ENCODE measurements at regions not wholly inside any gene's neighbourhood (a gene's known extent, or its start where the extent isn't known, plus 50 kb on each side); places are given as distances from the start of the nearest gene placed in this dataset.
"Not testable (repeated sequence)": the region's sequence is repeated elsewhere in the genome, so short reads cannot be mapped to it uniquely, and the experiment has no call there.

GRCh38 chr1:184818646-184819045 lies 64.0 kb upstream of the EDEM3 start:
- no TSS peak for BruUV-seq (replicated peaks)
- CTCF ChIA-PET: no interaction called here
- Histone ChIP-seq H3K4me3 (no peak overlapping the region), H3K9me2 (ENCODE audit: insufficient read depth) (no peaks in the 10 kb centered on the region), H2AFZ (no peak overlapping the region), H3K4me1 (replicated peaks; ENCODE audit: insufficient read depth) (no peaks in the 10 kb centered on the region), H3K27ac (no peak overlapping the region), H3F3A (ENCODE audit: insufficient read depth, low read depth) (no peaks in the 10 kb centered on the region), H3K27me3 (ENCODE audit: insufficient read depth, low read depth) (no peaks in the 10 kb centered on the region), H3K36me3 (ENCODE audit: low read depth) (no peaks in the 10 kb centered on the region), H3K9me3 (ENCODE audit: insufficient read depth, low read depth) (peaks cover under 1% of the 10 kb centered on the region; the same call in 1 of the 2 replicates), H4K20me1 (ENCODE audit: insufficient read depth) (no peaks in the 10 kb centered on the region), H3K79me2 (ENCODE audit: low read depth) (no peaks in the 10 kb centered on the region), H3K4me2 (no peak overlapping the region)
- intact Hi-C loops (cut with micrococcal nuclease; ENCODE audit: unreplicated experiment): no loop called here
- TF ChIP-seq, protein P1, sequence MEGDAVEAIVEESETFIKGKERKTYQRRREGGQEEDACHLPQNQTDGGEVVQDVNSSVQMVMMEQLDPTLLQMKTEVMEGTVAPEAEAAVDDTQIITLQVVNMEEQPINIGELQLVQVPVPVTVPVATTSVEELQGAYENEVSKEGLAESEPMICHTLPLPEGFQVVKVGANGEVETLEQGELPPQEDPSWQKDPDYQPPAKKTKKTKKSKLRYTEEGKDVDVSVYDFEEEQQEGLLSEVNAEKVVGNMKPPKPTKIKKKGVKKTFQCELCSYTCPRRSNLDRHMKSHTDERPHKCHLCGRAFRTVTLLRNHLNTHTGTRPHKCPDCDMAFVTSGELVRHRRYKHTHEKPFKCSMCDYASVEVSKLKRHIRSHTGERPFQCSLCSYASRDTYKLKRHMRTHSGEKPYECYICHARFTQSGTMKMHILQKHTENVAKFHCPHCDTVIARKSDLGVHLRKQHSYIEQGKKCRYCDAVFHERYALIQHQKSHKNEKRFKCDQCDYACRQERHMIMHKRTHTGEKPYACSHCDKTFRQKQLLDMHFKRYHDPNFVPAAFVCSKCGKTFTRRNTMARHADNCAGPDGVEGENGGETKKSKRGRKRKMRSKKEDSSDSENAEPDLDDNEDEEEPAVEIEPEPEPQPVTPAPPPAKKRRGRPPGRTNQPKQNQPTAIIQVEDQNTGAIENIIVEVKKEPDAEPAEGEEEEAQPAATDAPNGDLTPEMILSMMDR (conservative IDR thresholded peaks at IDR 0.05): no peak
- TF ChIP-seq EZH2 (IDR thresholded peaks at IDR 0.05; ENCODE audit: low read depth): no peak
- POLR2A ChIA-PET (ENCODE audit: unreplicated experiment): no interaction called here
- DNase-seq: no peak

GRCh38 chr1:184817003-184817402 lies 62.3 kb upstream of the EDEM3 start:
- CTCF ChIA-PET; BruUV-seq (replicated peaks); DNase-seq; H3K27me3 ChIP-seq (ENCODE audit: insufficient read depth, low read depth); H3K4me3 ChIP-seq; H3K27ac ChIP-seq; H3K9me3 ChIP-seq (ENCODE audit: insufficient read depth, low read depth); H3K4me1 ChIP-seq (replicated peaks; ENCODE audit: insufficient read depth); H3K36me3 ChIP-seq (ENCODE audit: low read depth); H4K20me1 ChIP-seq (ENCODE audit: insufficient read depth); H3K9me2 ChIP-seq (ENCODE audit: insufficient read depth); H2AFZ ChIP-seq; H3F3A ChIP-seq (ENCODE audit: insufficient read depth, low read depth); intact Hi-C loops (cut with micrococcal nuclease; ENCODE audit: unreplicated experiment); POLR2A ChIA-PET (ENCODE audit: unreplicated experiment); H3K79me2 ChIP-seq (ENCODE audit: low read depth); H3K4me2 ChIP-seq: not testable (repeated sequence)

- H3K79me2 ChIP-seq (ENCODE audit: low read depth): no peaks in the 10 kb centered on the region
- no peaks in the 10 kb centered on the region for H3F3A ChIP-seq (ENCODE audit: insufficient read depth, low read depth)
- no peak overlapping the region for H3K4me2 ChIP-seq
- H3K27me3 ChIP-seq (ENCODE audit: insufficient read depth, low read depth): no peaks in the 10 kb centered on the region
- no peak for DNase-seq
- intact Hi-C loops (cut with micrococcal nuclease; ENCODE audit: unreplicated experiment): no loop called here
- H3K4me3 ChIP-seq: no peak overlapping the region
- ChIA-PET POLR2A (ENCODE audit: unreplicated experiment) (no interaction called here), CTCF (no interaction called here)
- no peak overlapping the region for H2AFZ ChIP-seq
- H4K20me1 ChIP-seq (ENCODE audit: insufficient read depth): no peaks in the 10 kb centered on the region
- TF ChIP-seq EZH2 (IDR thresholded peaks at IDR 0.05; ENCODE audit: low read depth): no peak
- TF ChIP-seq, protein P1 (conservative IDR thresholded peaks at IDR 0.05): no peak
- no peak overlapping the region for H3K27ac ChIP-seq
- H3K9me3 ChIP-seq (ENCODE audit: insufficient read depth, low read depth): no peaks in the 10 kb centered on the region; the same call in 1 of the 2 replicates
- no peaks in the 10 kb centered on the region for H3K4me1 ChIP-seq (replicated peaks; ENCODE audit: insufficient read depth)
- H3K9me2 ChIP-seq (ENCODE audit: insufficient read depth): no peaks in the 10 kb centered on the region
- BruUV-seq (replicated peaks): no TSS peak
- H3K36me3 ChIP-seq (ENCODE audit: low read depth): no peaks in the 10 kb centered on the region
Observed at GRCh38 chr1:184813528-184814089, 59.0 kb upstream of the EDEM3 start.

DNA sequence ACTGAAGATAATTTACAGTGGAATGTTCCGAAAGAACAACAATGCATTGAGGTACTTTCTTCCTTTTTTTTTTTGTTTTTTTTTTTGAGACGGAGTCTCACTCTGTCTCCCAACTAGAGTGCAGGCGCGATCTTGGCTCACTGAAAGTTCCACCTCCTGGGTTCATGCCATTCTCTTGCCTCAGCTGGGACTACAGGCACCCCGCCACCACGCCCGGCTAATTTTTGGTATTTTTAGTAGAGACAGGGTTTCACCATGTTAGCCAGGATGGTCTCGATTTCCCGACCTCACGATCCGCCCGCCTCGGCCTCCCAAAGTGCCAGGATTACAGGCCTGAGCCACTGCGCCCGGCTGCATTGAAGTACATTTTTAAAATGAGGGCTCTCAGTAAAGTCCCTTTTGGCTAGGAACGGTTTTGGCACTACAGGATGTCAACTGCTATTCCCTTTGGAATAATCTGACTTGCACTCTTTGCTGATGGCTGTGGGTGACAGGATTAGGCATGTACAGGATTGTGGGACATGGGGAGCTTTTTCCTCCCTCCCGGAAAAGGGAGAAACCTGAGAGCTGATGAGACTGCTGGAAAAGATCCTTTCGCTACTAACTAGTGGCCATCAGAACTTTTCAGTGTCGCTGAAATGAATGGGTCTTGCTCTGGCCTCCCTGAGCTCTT lies 56.9 kb upstream of the EDEM3 start:
- intact Hi-C loops (cut with micrococcal nuclease; ENCODE audit: unreplicated experiment): no loop called here
- CTCF ChIA-PET: no interaction called here
- POLR2A ChIA-PET (ENCODE audit: unreplicated experiment): no interaction called here
- H3K27me3 ChIP-seq (ENCODE audit: insufficient read depth, low read depth): no peaks in the 10 kb centered on the region
- no peaks in the 10 kb centered on the region for H3K9me3 ChIP-seq (ENCODE audit: insufficient read depth, low read depth)
- no peak overlapping the region for H3K27ac ChIP-seq
- H4K20me1 ChIP-seq (ENCODE audit: insufficient read depth): no peaks in the 10 kb centered on the region
- no peak overlapping the region for H3K4me3 ChIP-seq
- H2AFZ ChIP-seq: no peak overlapping the region
- H3K36me3 ChIP-seq (ENCODE audit: low read depth): no peaks in the 10 kb centered on the region
- no peak overlapping the region for H3K4me2 ChIP-seq
- no peaks in the 10 kb centered on the region for H3K9me2 ChIP-seq (ENCODE audit: insufficient read depth)
- TF ChIP-seq, protein P1 (conservative IDR thresholded peaks at IDR 0.05): no peak
- no peak for TF ChIP-seq EZH2 (IDR thresholded peaks at IDR 0.05; ENCODE audit: low read depth)
- no peaks in the 10 kb centered on the region for H3F3A ChIP-seq (ENCODE audit: insufficient read depth, low read depth)
- no peaks in the 10 kb centered on the region for H3K4me1 ChIP-seq (replicated peaks; ENCODE audit: insufficient read depth)
- H3K79me2 ChIP-seq (ENCODE audit: low read depth): no peaks in the 10 kb centered on the region
- DNase-seq: no peak
- no TSS peak for BruUV-seq (replicated peaks)

All from PC-9 (cell line).